HCT116 (cell line): ENCODE measurements at regions not wholly inside any gene's neighbourhood (a gene's known extent, or its start where the extent isn't known, plus 50 kb on each side); places are given as distances from the start of the nearest gene placed in this dataset.
"Not testable (repeated sequence)": the region's sequence is repeated elsewhere in the genome, so short reads cannot be mapped to it uniquely, and the experiment has no call there.

Experiments used
- ATAC-seq: fragments of 200-7000 bp; cut with Tn5 transposase; 2 replicates; pipeline ENCODE4 v1.9.1; 2020; ENCODE audit warnings: mild to moderate bottlenecking, moderate library complexity
- BruUV-seq: library from RNA; stranded (reverse); fragments of 400-500 nt; replicated peaks from 2 replicates; lab custom pipeline; 2021; lab: Mats Ljungman, UMichigan
- CTCF ChIA-PET: fragments of 300-600 bp; sonication (Branson Sonifier 250); formaldehyde crosslinking; loops from one replicate; lab custom pipeline; 2021; ENCODE audit warnings: antibody characterized with exemption; lab: Charles Lee
- POLR2A ChIA-PET: fragments of 300-600, 350-600 bp; sonication (Branson Sonifier 250); formaldehyde crosslinking; loops from one replicate; lab custom pipeline; 2021; ENCODE audit warnings: antibody characterized with exemption; lab: Charles Lee
- RAD21 ChIA-PET, 2 experiments: fragments of 300-600 bp; sonication (Branson Sonifier 250); formaldehyde crosslinking; loops; one replicate each; lab custom pipeline; 2023; ENCODE audit warnings: low total read pairs in 2 of 2; ENCODE audit not compliant: uncharacterized antibody in 2 of 2, unreplicated experiment in 2 of 2, low non-redundant PET in 1 of 2; lab: Charles Lee
- DNase-seq: peaks from one replicate; pipeline ENCODE4 v3.0.0-alpha.2; 2010; ENCODE audit warnings: low read depth, low spot score
- H2AFZ ChIP-seq: fragments of 200-600 bp; shearing (Covaris generic), sonication (generic); 2 replicates; pipeline ENCODE4 v1.6.1; 2017; ENCODE audit warnings: low read depth, mixed run types, mixed read lengths, antibody characterized with exemption, low read length; ENCODE audit not compliant: poor library complexity, severe bottlenecking
- H3K27ac ChIP-seq: 2 replicates; pipeline ENCODE4 v1.5.1; 2012; ENCODE audit warnings: low read depth, low read length
- H3K27me3 ChIP-seq: fragments of 200-600 bp; sonication (generic); 2 replicates; pipeline ENCODE4 v1.6.1; 2016; ENCODE audit warnings: mixed run types, low read length, mixed read lengths; ENCODE audit not compliant: insufficient read depth
- H3K36me3 ChIP-seq, 2 experiments: fragments of 200-500 bp in 1 of 2; fragments of 200-600 bp in 1 of 2; sonication (Bioruptor generic) in 1 of 2; sonication (generic) in 1 of 2; 2 replicates each; pipeline versions ENCODE4 v1.5.1 to v1.6.1; 2014 to 2016; ENCODE audit warnings: low read length in 2 of 2, inconsistent platforms in 1 of 2, mixed read lengths in 1 of 2, mixed run types in 1 of 2; ENCODE audit not compliant: insufficient read depth in 2 of 2, control insufficient read depth in 1 of 2
- H3K4me1 ChIP-seq, 2 experiments: fragments of 200-600 bp in 1 of 2; sonication (generic) in 1 of 2; 2 replicates each; pipeline versions ENCODE4 v1.5.1 to v1.6.1; 2012 to 2017; ENCODE audit warnings: low read length in 2 of 2, inconsistent platforms in 1 of 2, mild to moderate bottlenecking in 1 of 2, mixed read lengths in 1 of 2, mixed run types in 1 of 2, moderate library complexity in 1 of 2; ENCODE audit not compliant: insufficient read depth in 2 of 2, control insufficient read depth in 1 of 2
- H3K4me2 ChIP-seq: fragments of 200-600 bp; sonication (generic); 2 replicates; pipeline ENCODE4 v1.6.1; 2017; ENCODE audit warnings: mixed run types, low read length, mixed read lengths
- H3K4me3 ChIP-seq, 2 experiments: fragments of 200-600 bp in 1 of 2; sonication (generic) in 1 of 2; replicated peaks in 1 of 2; 2 replicates each; pipeline ENCODE4 v1.5.1; 2011 to 2016; ENCODE audit warnings: low read length in 2 of 2, control low read depth in 1 of 2, low read depth in 1 of 2, mild to moderate bottlenecking in 1 of 2, mixed read lengths in 1 of 2, mixed run types in 1 of 2
- H3K79me2 ChIP-seq: fragments of 200-600 bp; sonication (generic); 2 replicates; pipeline ENCODE4 v1.6.1; 2017; ENCODE audit warnings: mild to moderate bottlenecking, mixed run types, low read length, moderate library complexity, mixed read lengths; ENCODE audit not compliant: insufficient read depth
- H3K9ac ChIP-seq: fragments of 200-600 bp; sonication (generic); 2 replicates; pipeline ENCODE4 v1.6.1; 2016; ENCODE audit warnings: low read length, mixed read lengths
- H3K9me2 ChIP-seq: fragments of 200-600 bp; sonication (generic), shearing (Covaris generic); 2 replicates; pipeline ENCODE4 v1.6.1; 2017; ENCODE audit warnings: mixed run types, mild to moderate bottlenecking, moderate library complexity; ENCODE audit not compliant: insufficient read depth
- H3K9me3 ChIP-seq, 2 experiments: fragments of 200-500 bp in 1 of 2; fragments of 200-600 bp in 1 of 2; sonication (Bioruptor generic) in 1 of 2; sonication (generic) in 1 of 2; 2 replicates each; pipeline ENCODE4 v1.6.1; 2014 to 2017; ENCODE audit warnings: low read length in 2 of 2, mixed read lengths in 2 of 2, inconsistent platforms in 1 of 2, low read depth in 1 of 2, mild to moderate bottlenecking in 1 of 2, mixed run types in 1 of 2, moderate library complexity in 1 of 2; ENCODE audit not compliant: control insufficient read depth in 1 of 2, insufficient read depth in 1 of 2
- H4K20me1 ChIP-seq: fragments of 200-600 bp; sonication (generic), shearing (Covaris generic); 2 replicates; pipeline ENCODE4 v1.6.1; 2017; ENCODE audit warnings: mixed run types, mild to moderate bottlenecking, moderate library complexity; ENCODE audit not compliant: insufficient read depth
- CEBPB ChIP-seq: IDR thresholded peaks from 2 replicates; pipeline ENCODE4 v1.6.1; 2012; ENCODE audit warnings: low read depth
- TCF7L2 ChIP-seq: IDR thresholded peaks from 2 replicates; pipeline ENCODE4 v1.7.0; 2011; ENCODE audit warnings: borderline replicate concordance, inconsistent platforms; ENCODE audit not compliant: insufficient read depth, insufficient read length; ENCODE audit errors: extremely low read depth
- YY1 ChIP-seq: IDR thresholded peaks from 2 replicates; pipeline ENCODE4 v1.6.1; 2011; ENCODE audit warnings: low read length, low read depth, moderate library complexity, mild to moderate bottlenecking; ENCODE audit not compliant: insufficient replicate concordance; ENCODE audit errors: extremely low read depth
- intact Hi-C: fragments of 100-400 bp; cut with micrococcal nuclease; formaldehyde crosslinking; loops from 2 replicates; pipeline ENCODE4 v1.10.0; 2022
- TF ChIP-seq, protein P1 (sequence below): IDR thresholded peaks from 2 replicates; pipeline ENCODE4 v1.6.1; 2012

DNA sequence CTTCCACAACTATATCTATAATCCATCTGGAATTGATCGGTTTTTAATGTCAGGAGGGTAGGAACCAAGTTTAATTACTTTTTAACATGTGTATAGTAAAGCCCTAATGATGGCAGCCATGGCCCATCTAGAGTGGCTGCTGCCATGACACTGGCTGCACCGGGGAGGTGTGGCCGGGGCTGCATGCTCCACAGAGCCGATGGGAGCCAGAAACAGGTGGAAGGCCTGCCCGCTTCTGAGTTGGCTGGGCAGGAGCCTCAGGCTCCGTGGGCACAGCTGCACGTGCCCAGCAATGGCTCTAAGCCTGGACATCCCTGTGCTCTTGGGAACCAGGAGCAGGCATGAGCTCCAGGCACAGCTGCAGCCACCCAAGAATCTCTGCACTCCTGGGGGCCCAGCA, 73.0 kb downstream of the GBP6 start:
- Histone ChIP-seq H3K4me2 (no peak overlapping the region), H3K4me1 (no peaks in the 10 kb centered on the region), H3K27ac (no peak overlapping the region), H2AFZ (no peak overlapping the region), H3K4me3 (no peak overlapping the region), H3K36me3 (no peaks in the 10 kb centered on the region)
- DNase-seq, result no peak
- BruUV-seq, result no TSS peak
- intact Hi-C loops, result no loop called here
- no peak for TF ChIP-seq CEBPB
- TF ChIP-seq TCF7L2, result no peak
- TF ChIP-seq, protein P1, sequence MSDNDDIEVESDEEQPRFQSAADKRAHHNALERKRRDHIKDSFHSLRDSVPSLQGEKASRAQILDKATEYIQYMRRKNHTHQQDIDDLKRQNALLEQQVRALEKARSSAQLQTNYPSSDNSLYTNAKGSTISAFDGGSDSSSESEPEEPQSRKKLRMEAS, result no peak
- no peak for TF ChIP-seq YY1
- TF ChIP-seq, all 23 proteins: peak for 0
- POLR2A ChIA-PET, result no interaction called here
- no peaks in the 10 kb centered on the region for H3K9me3 ChIP-seq
- CTCF ChIA-PET, result no interaction called here
- no peaks in the 10 kb centered on the region for H3K79me2 ChIP-seq
- ATAC-seq, result no peak
- H3K9me2 ChIP-seq, result no peaks in the 10 kb centered on the region
- H3K9ac ChIP-seq, result no peak overlapping the region
- no peaks in the 10 kb centered on the region for H4K20me1 ChIP-seq
- RAD21 ChIA-PET, result no interaction called here
- H3K27me3 ChIP-seq, result no peaks in the 10 kb centered on the region

GRCh38 chr1:89438301-89438700, 74.4 kb downstream of the GBP6 start:
- H3K9me3 ChIP-seq, H4K20me1 ChIP-seq, H3K4me3 ChIP-seq, H3K79me2 ChIP-seq, H3K9ac ChIP-seq, RAD21 ChIA-PET, DNase-seq, H3K4me1 ChIP-seq, H3K27ac ChIP-seq, H2AFZ ChIP-seq, H3K4me2 ChIP-seq, ATAC-seq, H3K27me3 ChIP-seq, H3K36me3 ChIP-seq, CTCF ChIA-PET, POLR2A ChIA-PET, intact Hi-C loops, H3K9me2 ChIP-seq, BruUV-seq: not testable (repeated sequence)
